Stimulated activated CD4-positive, alpha-beta T cell treated with anti-CD3 and anti-CD28 coated beads, Interleukin-1b, Interleukin-23, amount 100 ng/mL, for 24 hours (primary cell): ENCODE measurements at regions not wholly inside any gene's neighbourhood (a gene's known extent, or its start where the extent isn't known, plus 50 kb on each side); places are given as distances from the start of the nearest gene placed in this dataset.

ENCODE experiments used
- DNase-seq, 4 experiments: peaks; one replicate each; pipeline ENCODE4 v3.0.0-alpha.2; 2020; ENCODE audit warnings: low read depth in 4 of 4, low spot score in 1 of 4

- DNase-seq: no peak
Measured at GRCh38 chr7:155201325-155202087, 96.2 kb upstream of the INSIG1 start.

GRCh38 chr7:155202106-155202871 is 95.4 kb upstream of the INSIG1 start:
- no peak for DNase-seq

- DNase-seq: no peak
Measured at GRCh38 chr7:155203059-155203881, 94.4 kb upstream of the INSIG1 start.

GRCh38 chr7:155203882-155204691 is 93.6 kb upstream of the INSIG1 start:
- no peak for DNase-seq

DNA sequence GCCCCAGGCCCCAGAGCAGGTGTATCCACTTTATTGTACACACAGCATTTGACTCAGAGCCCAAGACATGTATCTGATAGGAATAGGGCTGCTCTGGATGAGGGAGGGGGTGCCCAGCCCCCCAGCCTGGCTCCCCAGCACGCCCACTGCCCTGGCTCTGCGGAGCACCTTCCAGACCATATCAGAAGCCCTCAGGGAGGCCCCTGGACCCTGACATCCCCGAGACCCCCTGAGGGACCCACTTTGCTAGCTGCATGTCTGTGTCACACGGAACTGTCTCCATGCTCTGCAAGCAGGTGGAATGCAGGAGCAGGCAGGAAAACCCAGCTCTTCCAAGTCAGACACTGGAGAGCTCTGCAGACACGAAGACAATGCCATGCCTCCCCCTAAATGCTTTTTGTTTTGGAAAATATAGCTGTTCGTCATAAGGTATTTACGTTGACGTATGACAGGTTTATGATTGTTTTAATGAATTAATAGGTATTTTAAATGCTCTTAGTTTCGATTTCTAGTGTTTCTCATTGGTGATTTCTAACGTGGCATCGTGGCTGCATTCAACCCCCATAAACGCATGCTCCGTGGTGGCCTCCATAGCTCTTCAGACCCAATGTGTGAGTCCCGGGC is 92.8 kb upstream of the INSIG1 start:
- no peak for DNase-seq

DNA sequence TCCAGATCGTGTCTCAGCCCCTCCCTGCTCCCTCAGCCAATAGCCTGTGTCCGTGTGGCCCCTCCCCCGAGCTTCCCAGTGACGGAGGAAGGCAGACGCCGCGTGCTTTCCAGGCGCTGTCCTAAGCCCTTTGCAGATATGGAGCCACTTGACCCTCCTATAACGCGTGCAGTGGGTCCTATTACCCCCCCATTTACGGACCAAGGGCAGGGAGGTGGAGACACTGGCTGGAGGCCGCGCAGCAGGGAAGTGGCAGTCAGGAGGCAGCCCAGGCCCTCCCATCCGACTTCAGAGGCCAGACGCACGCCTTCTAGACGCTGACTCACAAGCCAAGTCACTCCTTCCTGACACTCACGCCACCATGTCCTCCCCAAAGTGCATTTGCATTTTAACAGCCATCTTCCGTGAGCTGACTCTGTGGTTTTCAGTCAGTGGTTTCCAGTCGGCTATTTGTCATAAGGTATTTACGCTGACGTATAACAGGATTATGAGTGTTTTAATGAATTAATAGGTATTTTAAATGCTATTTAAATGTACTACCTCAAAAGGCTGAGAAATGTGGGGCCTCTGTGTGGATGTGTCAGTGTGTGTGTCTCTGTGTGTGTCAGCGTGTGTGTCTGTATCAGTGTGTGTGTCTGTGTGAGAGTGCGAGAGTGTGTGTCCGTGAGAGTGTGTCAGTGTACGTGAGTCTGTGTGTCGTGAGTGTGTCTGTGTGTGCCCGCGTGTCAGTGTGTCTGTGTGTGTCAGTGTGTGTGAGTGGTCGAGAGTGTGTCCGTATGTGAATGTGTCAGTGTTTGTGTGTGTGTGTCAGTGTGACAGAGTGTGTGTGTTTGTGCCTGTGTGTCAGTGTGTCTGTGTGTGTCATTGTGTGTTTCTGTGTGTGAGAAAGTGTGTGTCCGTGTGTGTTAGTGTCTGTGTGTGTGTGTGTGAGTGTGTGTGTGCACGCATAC is 92.0 kb upstream of the INSIG1 start:
- DNase-seq: peak; percentile 63 to 91 (median 72)

GRCh38 chr7:155206318-155207020 is 91.2 kb upstream of the INSIG1 start:
- peak; percentile 41 to 66 (median 58) for DNase-seq

DNA sequence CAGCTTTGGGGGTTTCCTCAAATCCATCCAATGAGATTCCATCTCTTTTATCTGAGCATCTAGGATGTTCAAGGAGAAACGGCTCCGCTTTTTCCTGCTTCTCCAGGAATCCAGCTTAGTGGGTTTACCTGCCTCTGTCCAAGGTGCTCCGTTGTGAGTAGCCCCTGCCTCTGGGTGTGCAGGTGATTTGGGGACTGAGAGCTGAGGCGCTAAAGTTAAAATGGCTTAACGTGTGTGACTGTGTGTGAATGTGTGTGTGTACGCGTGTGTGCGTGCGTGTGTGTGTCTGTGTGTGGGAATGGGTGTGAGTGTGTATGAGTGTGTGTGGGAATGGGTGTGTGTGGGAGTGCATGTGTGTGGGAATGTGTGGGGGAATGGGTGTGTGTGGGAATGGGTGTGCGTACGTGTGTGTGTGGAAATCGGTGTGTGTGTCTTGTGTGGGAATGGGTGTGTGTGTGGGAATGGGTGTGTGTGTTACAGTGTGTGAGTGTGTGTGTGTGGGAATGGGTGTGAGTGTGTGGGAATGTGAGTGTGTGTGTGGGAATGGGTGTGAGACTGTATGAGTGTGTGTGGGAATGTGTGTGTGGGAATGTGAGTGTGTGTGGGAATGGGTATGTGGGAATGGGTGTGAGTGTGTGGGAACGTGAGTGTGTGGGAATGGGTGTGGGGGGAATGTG is 90.2 kb upstream of the INSIG1 start:
- no peak for DNase-seq

DNA sequence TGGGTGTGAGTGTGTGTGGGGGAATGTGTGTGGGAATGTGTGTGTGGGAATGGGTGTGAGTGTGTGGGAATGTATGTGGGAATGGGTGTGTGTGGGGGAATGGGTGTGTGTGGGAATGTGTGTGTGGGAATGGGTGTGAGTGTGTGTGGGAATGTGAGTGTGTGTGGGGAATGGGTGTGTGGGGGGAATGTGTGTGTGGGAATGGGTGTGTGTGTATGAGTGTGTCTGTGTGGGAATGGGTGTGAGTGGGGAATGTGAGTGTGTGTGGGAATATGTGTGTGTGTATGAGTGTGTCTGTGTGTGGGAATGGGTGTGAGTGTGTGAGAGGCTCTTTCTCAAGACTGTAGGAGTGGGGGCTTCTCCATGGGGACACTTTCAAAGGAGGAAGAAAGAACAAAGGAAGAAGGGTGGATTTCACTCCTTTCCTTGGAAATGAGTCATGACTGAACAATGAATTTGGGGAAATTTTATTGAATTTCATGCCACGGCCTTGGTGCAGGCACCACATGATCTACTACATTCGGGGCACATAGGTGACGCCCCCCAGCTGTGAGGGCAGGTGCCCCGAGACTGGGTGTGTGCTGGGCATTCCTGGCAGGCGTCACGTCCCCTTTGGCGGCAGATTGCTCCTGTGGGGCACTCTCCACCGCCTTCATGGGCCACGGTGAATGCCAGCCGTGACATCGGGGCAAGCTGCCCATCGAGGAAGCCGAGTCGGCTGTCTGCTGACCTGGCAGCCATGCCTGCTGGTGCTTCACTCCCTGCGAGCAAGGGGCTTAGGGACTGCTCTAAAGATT is 88.8 kb upstream of the INSIG1 start:
- DNase-seq: no peak

- no peak for DNase-seq
Measured at GRCh38 chr7:155209478-155210319, 88.0 kb upstream of the INSIG1 start.

DNA sequence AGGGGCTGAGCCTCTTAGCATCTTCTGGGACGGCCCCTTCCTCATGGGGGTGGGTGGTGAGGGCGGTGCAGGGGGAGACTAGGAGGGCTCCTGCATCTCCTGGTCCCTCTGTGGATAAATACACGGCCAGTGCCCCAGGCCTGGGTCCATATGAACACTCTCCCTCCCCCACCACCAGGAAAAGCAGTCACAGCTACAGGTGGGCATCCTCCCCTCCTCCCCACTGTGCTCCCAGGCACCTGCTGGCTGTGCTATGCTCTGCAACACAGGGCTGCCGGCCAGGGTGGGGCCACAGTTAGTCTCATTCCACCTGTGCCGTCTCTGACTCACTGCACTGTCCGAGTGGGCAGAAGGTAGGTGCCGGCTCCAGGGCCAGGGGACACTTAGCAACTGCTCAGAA is 87.3 kb upstream of the INSIG1 start:
- DNase-seq: no peak

DNA sequence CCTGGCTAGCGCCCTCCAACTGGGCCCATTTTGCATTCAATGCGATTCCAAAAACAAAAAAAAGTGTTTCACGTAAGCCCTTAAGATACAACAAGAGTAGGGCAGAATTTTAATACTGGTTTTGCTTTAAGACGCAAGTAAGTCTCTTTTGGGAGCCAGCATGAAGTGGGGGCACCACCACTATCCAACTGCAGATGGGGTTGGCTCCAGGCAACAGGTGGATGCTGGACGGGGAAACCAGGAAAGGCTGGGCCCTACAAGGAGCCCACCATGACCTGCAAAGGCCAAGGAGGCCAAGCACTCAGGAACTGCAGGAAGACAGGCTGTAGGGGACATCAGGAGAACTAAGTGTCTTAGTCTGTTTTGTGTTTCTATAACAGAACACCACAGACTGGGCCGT is 86.5 kb upstream of the INSIG1 start:
- DNase-seq: no peak

DNA sequence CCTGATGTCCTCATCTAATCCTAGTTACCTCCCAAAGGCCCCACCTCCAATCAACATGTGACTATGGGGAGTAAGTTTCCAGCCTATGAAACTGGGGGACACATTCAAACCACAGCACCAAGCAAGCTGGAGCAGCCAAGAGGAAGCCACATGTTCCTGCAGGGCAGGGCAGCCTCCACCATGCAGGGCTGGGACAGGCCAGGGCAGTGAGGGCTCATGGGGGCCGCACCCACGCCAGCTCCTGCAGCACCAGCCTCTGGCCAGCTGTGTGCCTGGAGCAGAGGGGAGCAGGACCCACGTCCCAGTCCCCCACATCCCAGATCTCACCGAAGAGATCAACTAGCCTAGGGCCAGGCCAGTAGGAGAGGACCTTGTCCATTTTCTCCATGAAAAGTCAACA is 85.9 kb upstream of the INSIG1 start:
- DNase-seq: no peak

DNA sequence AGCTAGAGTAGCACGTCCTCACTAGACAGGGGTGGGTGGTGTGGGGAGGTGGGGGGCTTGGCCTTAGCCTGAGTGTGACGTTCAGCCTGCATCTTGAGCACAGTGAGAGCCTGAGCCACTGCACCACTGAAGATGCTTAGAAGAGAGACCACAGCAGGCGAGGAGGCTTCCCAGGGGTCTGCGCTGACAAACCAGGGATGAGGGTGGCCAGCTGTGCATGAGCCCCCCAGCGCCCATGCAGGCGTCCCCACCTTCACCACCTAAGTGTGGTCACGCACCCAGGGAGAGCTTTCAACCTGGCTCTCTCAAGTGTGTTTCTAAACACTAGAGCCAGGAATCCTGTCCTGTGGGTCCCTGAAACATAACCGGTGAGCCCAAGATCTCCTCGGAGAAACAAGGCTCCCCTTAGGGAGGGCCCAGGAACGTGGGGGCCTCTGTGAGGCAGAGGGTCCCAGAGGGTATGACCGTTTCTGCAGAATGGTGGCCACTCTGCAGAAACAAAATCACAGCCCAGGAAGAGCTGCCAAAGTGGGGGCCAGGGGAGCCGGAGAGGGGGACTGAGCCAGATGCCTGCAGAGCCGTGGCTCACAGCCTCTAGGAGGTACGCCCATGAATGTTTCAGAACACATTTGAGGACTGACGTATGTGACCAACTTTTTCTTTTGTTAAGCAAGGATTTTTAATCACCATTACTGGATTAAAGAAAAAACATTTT is 85.2 kb upstream of the INSIG1 start:
- no peak for DNase-seq

- DNase-seq: no peak
Measured at GRCh38 chr7:155213385-155213784, 84.3 kb upstream of the INSIG1 start.
